HEK293 (cell line): ENCODE measurements at regions not wholly inside any gene's neighbourhood (a gene's known extent, or its start where the extent isn't known, plus 50 kb on each side); places are given as distances from the start of the nearest gene placed in this dataset.

ENCODE experiments used
- BCL11B ChIP-seq: fragments of 450-650 bp; formaldehyde crosslinking; IDR thresholded peaks from 2 replicates; pipeline ENCODE4 v1.5.1; 2016; ENCODE audit warnings: low read depth, missing biosample characterization, missing genetic modification characterization
- KLF9 ChIP-seq: fragments of 450-650 bp; formaldehyde crosslinking; IDR thresholded peaks from 2 replicates; pipeline ENCODE4 v1.5.1; 2016; ENCODE audit warnings: missing biosample characterization, missing genetic modification characterization, low read depth
- MYNN ChIP-seq: fragments of 450-650 bp; formaldehyde crosslinking; IDR thresholded peaks from 2 replicates; pipeline ENCODE4 v1.5.1; 2016; ENCODE audit warnings: missing biosample characterization, missing genetic modification characterization, borderline replicate concordance
- PRDM10 ChIP-seq: fragments of 450-650 bp; formaldehyde crosslinking; IDR thresholded peaks from 2 replicates; pipeline ENCODE4 v1.5.1; 2016; ENCODE audit warnings: missing biosample characterization, missing genetic modification characterization
- RBAK ChIP-seq: fragments of 450-650 bp; formaldehyde crosslinking; IDR thresholded peaks from 2 replicates; pipeline ENCODE4 v1.5.1; 2016; ENCODE audit warnings: missing biosample characterization, missing genetic modification characterization
- REST ChIP-seq: fragments of 450-650 bp; formaldehyde crosslinking; IDR thresholded peaks from 2 replicates; pipeline ENCODE4 v1.5.1; 2016; ENCODE audit warnings: missing biosample characterization, missing genetic modification characterization
- SP2 ChIP-seq: fragments of 450-650 bp; formaldehyde crosslinking; IDR thresholded peaks from 2 replicates; pipeline ENCODE4 v1.5.1; 2016; ENCODE audit warnings: missing biosample characterization, missing genetic modification characterization
- YY2 ChIP-seq: fragments of 450-650 bp; formaldehyde crosslinking; IDR thresholded peaks from 2 replicates; pipeline ENCODE4 v1.5.1; 2016; ENCODE audit warnings: missing biosample characterization, missing genetic modification characterization
- ZBTB17 ChIP-seq: fragments of 450-650 bp; formaldehyde crosslinking; IDR thresholded peaks from 2 replicates; pipeline ENCODE4 v1.5.1; 2016; ENCODE audit warnings: missing biosample characterization, missing genetic modification characterization
- ZEB2 ChIP-seq: fragments of 450-650 bp; formaldehyde crosslinking; IDR thresholded peaks from 2 replicates; pipeline ENCODE4 v1.5.1; 2016; ENCODE audit warnings: missing biosample characterization, missing genetic modification characterization
- ZNF140 ChIP-seq: fragments of 450-650 bp; formaldehyde crosslinking; IDR thresholded peaks from 2 replicates; pipeline ENCODE4 v1.5.1; 2016; ENCODE audit warnings: missing biosample characterization, missing genetic modification characterization
- ZNF146 ChIP-seq: fragments of 450-650 bp; formaldehyde crosslinking; IDR thresholded peaks from 2 replicates; pipeline ENCODE4 v1.5.1; 2016; ENCODE audit warnings: missing biosample characterization, missing genetic modification characterization
- ZNF184 ChIP-seq: fragments of 450-650 bp; IDR thresholded peaks from 2 replicates; pipeline ENCODE4 v1.5.1; 2018; ENCODE audit warnings: missing biosample characterization, mild to moderate bottlenecking, missing genetic modification characterization
- ZNF223 ChIP-seq: fragments of 450-650 bp; formaldehyde crosslinking; IDR thresholded peaks from 2 replicates; pipeline ENCODE4 v1.5.1; 2016; ENCODE audit warnings: missing biosample characterization, missing genetic modification characterization
- ZNF266 ChIP-seq: fragments of 450-650 bp; formaldehyde crosslinking; IDR thresholded peaks from 2 replicates; pipeline ENCODE4 v1.5.1; 2016; ENCODE audit warnings: missing biosample characterization, missing genetic modification characterization, low read depth
- ZNF341 ChIP-seq: fragments of 450-650 bp; formaldehyde crosslinking; IDR thresholded peaks from 2 replicates; pipeline ENCODE4; 2016; ENCODE audit warnings: low read depth, missing biosample characterization, missing genetic modification characterization
- ZNF394 ChIP-seq: fragments of 450-650 bp; formaldehyde crosslinking; IDR thresholded peaks from 2 replicates; pipeline ENCODE4 v1.5.1; 2016; ENCODE audit warnings: missing biosample characterization, missing genetic modification characterization, mild to moderate bottlenecking, moderate library complexity, borderline replicate concordance
- ZNF423 ChIP-seq: fragments of 450-650 bp; formaldehyde crosslinking; IDR thresholded peaks from 2 replicates; pipeline ENCODE4 v1.5.1; 2016; ENCODE audit warnings: missing biosample characterization, missing genetic modification characterization
- ZNF548 ChIP-seq: fragments of 450-650 bp; formaldehyde crosslinking; IDR thresholded peaks from 2 replicates; pipeline ENCODE4 v1.5.1; 2016; ENCODE audit warnings: missing biosample characterization, missing genetic modification characterization
- ZNF585B ChIP-seq: fragments of 450-650 bp; formaldehyde crosslinking; IDR thresholded peaks from 2 replicates; pipeline ENCODE4 v1.5.1; 2016; ENCODE audit warnings: missing biosample characterization, missing genetic modification characterization
- ZNF785 ChIP-seq: fragments of 450-650 bp; formaldehyde crosslinking; IDR thresholded peaks from 2 replicates; pipeline ENCODE4 v1.5.1; 2016; ENCODE audit warnings: missing biosample characterization, missing genetic modification characterization
- ZSCAN23 ChIP-seq: fragments of 450-650 bp; formaldehyde crosslinking; IDR thresholded peaks from 2 replicates; pipeline ENCODE4 v1.5.1; 2016; ENCODE audit warnings: missing biosample characterization, missing genetic modification characterization
- ZSCAN4 ChIP-seq: fragments of 450-650 bp; formaldehyde crosslinking; IDR thresholded peaks from 2 replicates; pipeline ENCODE4 v1.5.1; 2017; ENCODE audit warnings: missing biosample characterization, missing genetic modification characterization
- TF ChIP-seq, protein P1 (sequence below): fragments of 450-650 bp; formaldehyde crosslinking; IDR thresholded peaks from 2 replicates; pipeline ENCODE4 v1.5.1; 2017; ENCODE audit warnings: missing biosample characterization, missing genetic modification characterization
- TF ChIP-seq, protein P2 (sequence below): fragments of 450-650 bp; formaldehyde crosslinking; IDR thresholded peaks from 2 replicates; pipeline ENCODE4 v1.5.1; 2016; ENCODE audit warnings: missing biosample characterization, missing genetic modification characterization
- TF ChIP-seq, protein P3 (sequence below): fragments of 450-650 bp; formaldehyde crosslinking; IDR thresholded peaks from 2 replicates; pipeline ENCODE4 v1.5.1; 2016; ENCODE audit warnings: missing biosample characterization, missing genetic modification characterization

- peak; percentile 84 for TF ChIP-seq SP2 (tag by site-specific recombination)
- TF ChIP-seq MYNN (tag by site-specific recombination), result peak; percentile 15; the same call in 1 of the 2 replicates
- peak; percentile 73 for TF ChIP-seq ZBTB17 (tag by site-specific recombination)
- TF ChIP-seq ZNF394, result peak; percentile 100
- no peak for TF ChIP-seq ZNF140 (tag by site-specific recombination)
- TF ChIP-seq ZNF223 (tag by site-specific recombination), result no peak
- TF ChIP-seq ZNF341 (tag by site-specific recombination), result peak; percentile 100
- TF ChIP-seq, protein P1, sequence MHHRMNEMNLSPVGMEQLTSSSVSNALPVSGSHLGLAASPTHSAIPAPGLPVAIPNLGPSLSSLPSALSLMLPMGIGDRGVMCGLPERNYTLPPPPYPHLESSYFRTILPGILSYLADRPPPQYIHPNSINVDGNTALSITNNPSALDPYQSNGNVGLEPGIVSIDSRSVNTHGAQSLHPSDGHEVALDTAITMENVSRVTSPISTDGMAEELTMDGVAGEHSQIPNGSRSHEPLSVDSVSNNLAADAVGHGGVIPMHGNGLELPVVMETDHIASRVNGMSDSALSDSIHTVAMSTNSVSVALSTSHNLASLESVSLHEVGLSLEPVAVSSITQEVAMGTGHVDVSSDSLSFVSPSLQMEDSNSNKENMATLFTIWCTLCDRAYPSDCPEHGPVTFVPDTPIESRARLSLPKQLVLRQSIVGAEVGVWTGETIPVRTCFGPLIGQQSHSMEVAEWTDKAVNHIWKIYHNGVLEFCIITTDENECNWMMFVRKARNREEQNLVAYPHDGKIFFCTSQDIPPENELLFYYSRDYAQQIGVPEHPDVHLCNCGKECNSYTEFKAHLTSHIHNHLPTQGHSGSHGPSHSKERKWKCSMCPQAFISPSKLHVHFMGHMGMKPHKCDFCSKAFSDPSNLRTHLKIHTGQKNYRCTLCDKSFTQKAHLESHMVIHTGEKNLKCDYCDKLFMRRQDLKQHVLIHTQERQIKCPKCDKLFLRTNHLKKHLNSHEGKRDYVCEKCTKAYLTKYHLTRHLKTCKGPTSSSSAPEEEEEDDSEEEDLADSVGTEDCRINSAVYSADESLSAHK (tag by site-specific recombination), result peak; percentile 47; the same call in 1 of the 2 replicates
- TF ChIP-seq ZNF184, result peak; percentile 76; the same call in 1 of the 2 replicates
- peak; percentile 18; the same call in 1 of the 2 replicates for TF ChIP-seq ZSCAN4 (tag by site-specific recombination)
- TF ChIP-seq BCL11B (tag by site-specific recombination), result no peak
- no peak for TF ChIP-seq REST (tag by site-specific recombination)
- TF ChIP-seq ZNF146 (tag by site-specific recombination), result no peak
- TF ChIP-seq, protein P2, sequence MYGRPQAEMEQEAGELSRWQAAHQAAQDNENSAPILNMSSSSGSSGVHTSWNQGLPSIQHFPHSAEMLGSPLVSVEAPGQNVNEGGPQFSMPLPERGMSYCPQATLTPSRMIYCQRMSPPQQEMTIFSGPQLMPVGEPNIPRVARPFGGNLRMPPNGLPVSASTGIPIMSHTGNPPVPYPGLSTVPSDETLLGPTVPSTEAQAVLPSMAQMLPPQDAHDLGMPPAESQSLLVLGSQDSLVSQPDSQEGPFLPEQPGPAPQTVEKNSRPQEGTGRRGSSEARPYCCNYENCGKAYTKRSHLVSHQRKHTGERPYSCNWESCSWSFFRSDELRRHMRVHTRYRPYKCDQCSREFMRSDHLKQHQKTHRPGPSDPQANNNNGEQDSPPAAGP (tag by site-specific recombination), result 0 out of 2 replicates have a peak, but pooled peaks have one; percentile 39
- no peak for TF ChIP-seq ZNF548 (tag by site-specific recombination)
- no peak; the same call in 1 of the 2 replicates for TF ChIP-seq ZSCAN23
- TF ChIP-seq RBAK (tag by site-specific recombination), result no peak
- no peak for TF ChIP-seq YY2
- TF ChIP-seq PRDM10 (tag by site-specific recombination), result peak; percentile 95
- peak; percentile 54 for TF ChIP-seq ZNF423
- TF ChIP-seq, protein P3, sequence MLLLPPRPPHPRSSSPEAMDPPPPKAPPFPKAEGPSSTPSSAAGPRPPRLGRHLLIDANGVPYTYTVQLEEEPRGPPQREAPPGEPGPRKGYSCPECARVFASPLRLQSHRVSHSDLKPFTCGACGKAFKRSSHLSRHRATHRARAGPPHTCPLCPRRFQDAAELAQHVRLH, result peak; percentile 35; the same call in 1 of the 2 replicates
- TF ChIP-seq ZNF266, result no peak
- no peak for TF ChIP-seq ZNF585B (tag by site-specific recombination)
- TF ChIP-seq ZEB2 (tag by site-specific recombination), result peak; percentile 90
- peak; percentile 49; the same call in 1 of the 2 replicates for TF ChIP-seq ZNF785 (tag by site-specific recombination)
- TF ChIP-seq KLF9 (tag by site-specific recombination), result peak; percentile 62; the same call in 1 of the 2 replicates
Measured at GRCh38 chrX:40175511-40176350, 78.0 kb upstream of the BCOR start (continued).
